ENCODE measurements at regions not wholly inside any gene's neighbourhood (a gene's known extent, or its start where the extent isn't known, plus 50 kb on each side); places are given as distances from the start of the nearest gene placed in this dataset.

GRCh38 chr2:21836719-21837118 lies 713.0 kb downstream of the TDRD15 start:
- TF ChIP-seq CTCF (IDR thresholded peaks at IDR 0.05): no peak
- TF ChIP-seq POLR2A (IDR thresholded peaks at IDR 0.05): no peak
